ENCODE measurements at regions not wholly inside any gene's neighbourhood (a gene's known extent, or its start where the extent isn't known, plus 50 kb on each side); places are given as distances from the start of the nearest gene placed in this dataset.

- no peak overlapping the region for H3K23ac ChIP-seq (ENCODE audit: low read length)
- no peaks in the 10 kb centered on the region for H3K36me3 ChIP-seq (ENCODE audit: control insufficient read depth, insufficient read depth, low read length)
- no peak overlapping the region for H3K4ac ChIP-seq (ENCODE audit: low read depth, low read length)
- no peaks in the 10 kb centered on the region for H3K27me3 ChIP-seq (ENCODE audit: insufficient read depth, low read length, poor library complexity)
- DNase-seq, result no peak
- H2BK5ac ChIP-seq (ENCODE audit: low read length), result no peak overlapping the region
- no peaks in the 10 kb centered on the region for H3K79me2 ChIP-seq (ENCODE audit: control insufficient read depth, insufficient read depth, low read length)
- H4K8ac ChIP-seq (ENCODE audit: low read depth, low read length), result no peak overlapping the region
- H3K4me2 ChIP-seq (ENCODE audit: low read length), result no peak overlapping the region
- WGBS (ENCODE audit: extremely low coverage, insufficient coverage, low lambda C conversion rate), result 100% methylated on average over 2 of the region's 3 CpGs
- H3K9ac ChIP-seq (ENCODE audit: low read length), result no peak overlapping the region
- H4K5ac ChIP-seq (ENCODE audit: low read length), result no peak overlapping the region
- H2BK120ac ChIP-seq (ENCODE audit: low read depth, low read length), result no peak overlapping the region
- no peak overlapping the region for H3K27ac ChIP-seq (ENCODE audit: low read depth, low read length)
- no peak overlapping the region for H2AK5ac ChIP-seq (ENCODE audit: low read length)
- no peak overlapping the region for H3K18ac ChIP-seq (ENCODE audit: low read length)
- H2BK15ac ChIP-seq (replicated peaks; ENCODE audit: low read depth), result no peak overlapping the region
- no peak overlapping the region for H3K56ac ChIP-seq (ENCODE audit: low read length)
- H3K4me3 ChIP-seq (ENCODE audit: low read length), result no peak overlapping the region
- no peaks in the 10 kb centered on the region for H3K4me1 ChIP-seq (ENCODE audit: control insufficient read depth, low read depth, low read length)
- H3K79me1 ChIP-seq (ENCODE audit: low read length), result no peaks in the 10 kb centered on the region
Observed at GRCh38 chr1:214990619-214991018, 91.9 kb upstream of the KCNK2 start.

- no peak overlapping the region for H3K9ac ChIP-seq (ENCODE audit: low read length)
- no peak overlapping the region for H3K56ac ChIP-seq (ENCODE audit: low read length)
- H3K79me2 ChIP-seq (ENCODE audit: control insufficient read depth, insufficient read depth, low read length), result no peaks in the 10 kb centered on the region
- H3K27me3 ChIP-seq (ENCODE audit: insufficient read depth, low read length, poor library complexity), result no peaks in the 10 kb centered on the region
- WGBS (ENCODE audit: extremely low coverage, insufficient coverage, low lambda C conversion rate), result no CpG with 5 or more reads among the region's 11 CpGs
- no peak overlapping the region for H3K18ac ChIP-seq (ENCODE audit: low read length)
- H2BK120ac ChIP-seq (ENCODE audit: low read depth, low read length), result no peak overlapping the region
- no peak for DNase-seq
- no peaks in the 10 kb centered on the region for H3K79me1 ChIP-seq (ENCODE audit: low read length)
- H2BK15ac ChIP-seq (replicated peaks; ENCODE audit: low read depth), result no peak overlapping the region
- H3K36me3 ChIP-seq (ENCODE audit: control insufficient read depth, insufficient read depth, low read length), result no peaks in the 10 kb centered on the region
- H4K8ac ChIP-seq (ENCODE audit: low read depth, low read length), result no peak overlapping the region
- H3K27ac ChIP-seq (ENCODE audit: low read depth, low read length), result no peak overlapping the region
- H4K5ac ChIP-seq (ENCODE audit: low read length), result no peak overlapping the region
- H3K4me3 ChIP-seq (ENCODE audit: low read length), result no peak overlapping the region
- H3K4me1 ChIP-seq (ENCODE audit: control insufficient read depth, low read depth, low read length), result no peaks in the 10 kb centered on the region
- no peak overlapping the region for H2AK5ac ChIP-seq (ENCODE audit: low read length)
- no peak overlapping the region for H3K23ac ChIP-seq (ENCODE audit: low read length)
- no peak overlapping the region for H3K4ac ChIP-seq (ENCODE audit: low read depth, low read length)
- no peak overlapping the region for H3K4me2 ChIP-seq (ENCODE audit: low read length)
- no peak overlapping the region for H2BK5ac ChIP-seq (ENCODE audit: low read length)
Observed at GRCh38 chr1:214991691-214992315, 90.7 kb upstream of the KCNK2 start.

GRCh38 chr1:214993419-214993818, 89.1 kb upstream of the KCNK2 start:
- no peaks in the 10 kb centered on the region for H3K36me3 ChIP-seq (ENCODE audit: control insufficient read depth, insufficient read depth, low read length)
- no peaks in the 10 kb centered on the region for H3K79me1 ChIP-seq (ENCODE audit: low read length)
- no peak for DNase-seq
- H2BK120ac ChIP-seq (ENCODE audit: low read depth, low read length), result no peak overlapping the region
- no peak overlapping the region for H3K27ac ChIP-seq (ENCODE audit: low read depth, low read length)
- no peaks in the 10 kb centered on the region for H3K27me3 ChIP-seq (ENCODE audit: insufficient read depth, low read length, poor library complexity)
- H2AK5ac ChIP-seq (ENCODE audit: low read length), result no peak overlapping the region
- H4K8ac ChIP-seq (ENCODE audit: low read depth, low read length), result no peak overlapping the region
- no peaks in the 10 kb centered on the region for H3K79me2 ChIP-seq (ENCODE audit: control insufficient read depth, insufficient read depth, low read length)
- H3K4me3 ChIP-seq (ENCODE audit: low read length), result no peak overlapping the region
- H3K9ac ChIP-seq (ENCODE audit: low read length), result no peak overlapping the region
- no peak overlapping the region for H3K4me2 ChIP-seq (ENCODE audit: low read length)
- no peak overlapping the region for H3K4ac ChIP-seq (ENCODE audit: low read depth, low read length)
- no peak overlapping the region for H2BK15ac ChIP-seq (replicated peaks; ENCODE audit: low read depth)
- no peaks in the 10 kb centered on the region for H3K4me1 ChIP-seq (ENCODE audit: control insufficient read depth, low read depth, low read length)
- H3K18ac ChIP-seq (ENCODE audit: low read length), result no peak overlapping the region
- H3K56ac ChIP-seq (ENCODE audit: low read length), result no peak overlapping the region
- no peak overlapping the region for H2BK5ac ChIP-seq (ENCODE audit: low read length)
- H3K23ac ChIP-seq (ENCODE audit: low read length), result no peak overlapping the region
- no peak overlapping the region for H4K5ac ChIP-seq (ENCODE audit: low read length)

- H3K56ac ChIP-seq (ENCODE audit: low read length), result no peak overlapping the region
- H3K18ac ChIP-seq (ENCODE audit: low read length), result no peak overlapping the region
- no peaks in the 10 kb centered on the region for H3K4me1 ChIP-seq (ENCODE audit: control insufficient read depth, low read depth, low read length)
- H3K36me3 ChIP-seq (ENCODE audit: control insufficient read depth, insufficient read depth, low read length), result no peaks in the 10 kb centered on the region
- no peak overlapping the region for H3K23ac ChIP-seq (ENCODE audit: low read length)
- no peak overlapping the region for H4K8ac ChIP-seq (ENCODE audit: low read depth, low read length)
- WGBS (ENCODE audit: extremely low coverage, insufficient coverage, low lambda C conversion rate), result no CpG with 5 or more reads among the region's 3 CpGs
- no peak overlapping the region for H2BK120ac ChIP-seq (ENCODE audit: low read depth, low read length)
- H3K79me2 ChIP-seq (ENCODE audit: control insufficient read depth, insufficient read depth, low read length), result no peaks in the 10 kb centered on the region
- H3K27ac ChIP-seq (ENCODE audit: low read depth, low read length), result no peak overlapping the region
- no peaks in the 10 kb centered on the region for H3K27me3 ChIP-seq (ENCODE audit: insufficient read depth, low read length, poor library complexity)
- no peak for DNase-seq
- H2BK15ac ChIP-seq (replicated peaks; ENCODE audit: low read depth), result no peak overlapping the region
- no peak overlapping the region for H3K9ac ChIP-seq (ENCODE audit: low read length)
- no peaks in the 10 kb centered on the region for H3K79me1 ChIP-seq (ENCODE audit: low read length)
- H3K4ac ChIP-seq (ENCODE audit: low read depth, low read length), result no peak overlapping the region
- H2BK5ac ChIP-seq (ENCODE audit: low read length), result no peak overlapping the region
- H2AK5ac ChIP-seq (ENCODE audit: low read length), result no peak overlapping the region
- H3K4me3 ChIP-seq (ENCODE audit: low read length), result no peak overlapping the region
- H3K4me2 ChIP-seq (ENCODE audit: low read length), result no peak overlapping the region
- H4K5ac ChIP-seq (ENCODE audit: low read length), result no peak overlapping the region
Observed at GRCh38 chr1:214997685-214998084, 84.9 kb upstream of the KCNK2 start.

- Histone ChIP-seq H3K23ac (ENCODE audit: low read length) (no peak overlapping the region), H3K18ac (ENCODE audit: low read length) (no peak overlapping the region), H3K56ac (ENCODE audit: low read length) (no peak overlapping the region), H3K79me1 (ENCODE audit: low read length) (no peaks in the 10 kb centered on the region), H2BK15ac (replicated peaks; ENCODE audit: low read depth) (no peak overlapping the region), H3K27ac (ENCODE audit: low read depth, low read length) (no peak overlapping the region), H3K27me3 (ENCODE audit: insufficient read depth, low read length, poor library complexity) (no peaks in the 10 kb centered on the region), H3K4me3 (ENCODE audit: low read length) (no peak overlapping the region), H4K5ac (ENCODE audit: low read length) (no peak overlapping the region), H3K4me1 (ENCODE audit: control insufficient read depth, low read depth, low read length) (no peaks in the 10 kb centered on the region), H2BK5ac (ENCODE audit: low read length) (no peak overlapping the region), H4K8ac (ENCODE audit: low read depth, low read length) (no peak overlapping the region), H2AK5ac (ENCODE audit: low read length) (no peak overlapping the region), H3K9ac (ENCODE audit: low read length) (no peak overlapping the region), H3K4ac (ENCODE audit: low read depth, low read length) (no peak overlapping the region), H2BK120ac (ENCODE audit: low read depth, low read length) (no peak overlapping the region), H3K4me2 (ENCODE audit: low read length) (no peak overlapping the region), H3K36me3 (ENCODE audit: control insufficient read depth, insufficient read depth, low read length) (no peaks in the 10 kb centered on the region), H3K79me2 (ENCODE audit: control insufficient read depth, insufficient read depth, low read length) (no peaks in the 10 kb centered on the region)
- DNase-seq, result no peak
- WGBS (ENCODE audit: extremely low coverage, insufficient coverage, low lambda C conversion rate), result no CpG with 5 or more reads among the region's 4 CpGs
Observed at GRCh38 chr1:215001419-215002021, 81.0 kb upstream of the KCNK2 start.

- no CpG with 5 or more reads among the region's 4 CpGs for WGBS (ENCODE audit: extremely low coverage, insufficient coverage, low lambda C conversion rate)
- H3K79me1 ChIP-seq (ENCODE audit: low read length), result no peaks in the 10 kb centered on the region
- no peak overlapping the region for H2AK5ac ChIP-seq (ENCODE audit: low read length)
- no peak overlapping the region for H3K4ac ChIP-seq (ENCODE audit: low read depth, low read length)
- H3K4me3 ChIP-seq (ENCODE audit: low read length), result no peak overlapping the region
- H3K27ac ChIP-seq (ENCODE audit: low read depth, low read length), result no peak overlapping the region
- H2BK120ac ChIP-seq (ENCODE audit: low read depth, low read length), result no peak overlapping the region
- peak; percentile 4 for DNase-seq
- H3K4me1 ChIP-seq (ENCODE audit: control insufficient read depth, low read depth, low read length), result no peaks in the 10 kb centered on the region
- no peaks in the 10 kb centered on the region for H3K79me2 ChIP-seq (ENCODE audit: control insufficient read depth, insufficient read depth, low read length)
- H4K5ac ChIP-seq (ENCODE audit: low read length), result no peak overlapping the region
- H3K9ac ChIP-seq (ENCODE audit: low read length), result no peak overlapping the region
- no peak overlapping the region for H3K18ac ChIP-seq (ENCODE audit: low read length)
- H3K56ac ChIP-seq (ENCODE audit: low read length), result no peak overlapping the region
- no peak overlapping the region for H2BK5ac ChIP-seq (ENCODE audit: low read length)
- H2BK15ac ChIP-seq (replicated peaks; ENCODE audit: low read depth), result no peak overlapping the region
- H3K27me3 ChIP-seq (ENCODE audit: insufficient read depth, low read length, poor library complexity), result no peaks in the 10 kb centered on the region
- no peak overlapping the region for H3K4me2 ChIP-seq (ENCODE audit: low read length)
- no peak overlapping the region for H3K23ac ChIP-seq (ENCODE audit: low read length)
- H4K8ac ChIP-seq (ENCODE audit: low read depth, low read length), result no peak overlapping the region
- H3K36me3 ChIP-seq (ENCODE audit: control insufficient read depth, insufficient read depth, low read length), result no peaks in the 10 kb centered on the region
Observed at GRCh38 chr1:215002471-215002870, 80.1 kb upstream of the KCNK2 start.
